ENCODE measurements at regions not wholly inside any gene's neighbourhood (a gene's known extent, or its start where the extent isn't known, plus 50 kb on each side); places are given as distances from the start of the nearest gene placed in this dataset.

GRCh38 chr9:81202292-81202691 is 487.1 kb downstream of the TLE1 start (continued):
- TF ChIP-seq MAX (IDR thresholded peaks at IDR 0.05), result no peak
- no peak for TF ChIP-seq BACH1 (IDR thresholded peaks at IDR 0.05; ENCODE audit: low read length)
- TF ChIP-seq SP2 (IDR thresholded peaks at IDR 0.05; ENCODE audit: low read length), result no peak
